Naive B cell (primary cell): ENCODE measurements at regions not wholly inside any gene's neighbourhood (a gene's known extent, or its start where the extent isn't known, plus 50 kb on each side); places are given as distances from the start of the nearest gene placed in this dataset.
"Not testable (repeated sequence)": the region's sequence is repeated elsewhere in the genome, so short reads cannot be mapped to it uniquely, and the experiment has no call there.

Experiments
- ATAC-seq, 2 donors: fragments of 150-1000 bp; cut with Tn5 transposase; 2 replicates each; pipeline ENCODE4 v1.10.0; 2021; ENCODE audit warnings: low read depth in 2 of 2, mild to moderate bottlenecking in 2 of 2, moderate library complexity in 2 of 2
- DNase-seq: peaks from one replicate; pipeline ENCODE4 v3.0.0; 2022
- H3K27ac Mint-ChIP-seq, 6 donors: one replicate each; pipeline ENCODE4 v1.8.0; 2020 to 2022; ENCODE audit warnings: mild to moderate bottlenecking in 6 of 6, mixed read lengths in 6 of 6, moderate library complexity in 5 of 6, inconsistent platforms in 2 of 6
- H3K27me3 Mint-ChIP-seq, 3 donors: one replicate each; pipeline ENCODE4 v1.8.0; 2021 to 2022; ENCODE audit warnings: mixed read lengths in 3 of 3, mild to moderate bottlenecking in 1 of 3
- H3K36me3 Mint-ChIP-seq, 2 donors: one replicate each; pipeline ENCODE4 v1.8.0; 2020 to 2022; ENCODE audit warnings: mixed read lengths in 2 of 2, inconsistent platforms in 1 of 2, mild to moderate bottlenecking in 1 of 2
- H3K4me1 Mint-ChIP-seq, 3 donors: one replicate each; pipeline ENCODE4 v1.8.0; 2020 to 2022; ENCODE audit warnings: mixed read lengths in 3 of 3, inconsistent platforms in 1 of 3, mild to moderate bottlenecking in 1 of 3, moderate library complexity in 1 of 3
- H3K4me3 Mint-ChIP-seq, 8 donors: one replicate each; pipeline ENCODE4 v1.8.0; 2020 to 2022; ENCODE audit warnings: mild to moderate bottlenecking in 8 of 8, mixed read lengths in 8 of 8, moderate library complexity in 8 of 8, inconsistent platforms in 2 of 8
- H3K9me3 Mint-ChIP-seq, 7 donors: one replicate each; pipeline ENCODE4 v1.8.0; 2020 to 2022; ENCODE audit warnings: mixed read lengths in 7 of 7, mild to moderate bottlenecking in 5 of 7, inconsistent platforms in 2 of 7, moderate library complexity in 1 of 7

- H3K4me1 Mint-ChIP-seq, result peaks cover 32 to 51% (median 32%) of the 10 kb centered on the region in 3 donors
- no peaks in the 10 kb centered on the region for H3K27me3 Mint-ChIP-seq
- peaks cover 6 to 15% of the 10 kb centered on the region in 2 donors for H3K36me3 Mint-ChIP-seq
- peaks cover 3 to 22% (median 20%) of the 10 kb centered on the region in 7 donors for H3K9me3 Mint-ChIP-seq
- ATAC-seq (no peak), DNase-seq (no peak)
- H3K4me3 Mint-ChIP-seq, result no peak overlapping the region
- peak overlapping the region in 1 of 6 donors; percentile 30 for H3K27ac Mint-ChIP-seq
Measured at GRCh38 chr20:47998736-47999135, 213.5 kb upstream of the SULF2 start.

GRCh38 chr20:47995661-47996060, 210.4 kb upstream of the SULF2 start:
- no peak overlapping the region for H3K27ac Mint-ChIP-seq
- peaks cover 0 to 18% (median 0%) of the 10 kb centered on the region in 3 donors for H3K27me3 Mint-ChIP-seq
- DNase-seq, result no peak
- H3K4me3 Mint-ChIP-seq, result no peak overlapping the region
- H3K9me3 Mint-ChIP-seq, result peaks cover 4 to 26% (median 17%) of the 10 kb centered on the region in 7 donors
- H3K36me3 Mint-ChIP-seq, result peaks cover 6 to 18% of the 10 kb centered on the region in 2 donors
- no peak for ATAC-seq
- peaks cover 10 to 23% (median 10%) of the 10 kb centered on the region in 3 donors for H3K4me1 Mint-ChIP-seq

- Mint-ChIP-seq H3K27me3 (peaks cover 4 to 27% (median 9%) of the 10 kb centered on the region in 3 donors), H3K4me1 (peaks cover 0 to 9% (median 0%) of the 10 kb centered on the region in 3 donors), H3K36me3 (peaks cover 6 to 9% of the 10 kb centered on the region in 2 donors), H3K4me3 (no peak overlapping the region), H3K9me3 (peaks cover 0 to 21% (median 10%) of the 10 kb centered on the region in 7 donors), H3K27ac (peak overlapping the region in 1 of 6 donors; percentile 66)
- DNase-seq, result no peak
- no peak for ATAC-seq
Measured at GRCh38 chr20:47993817-47994216, 208.5 kb upstream of the SULF2 start.

GRCh38 chr20:47993035-47993755, 207.9 kb upstream of the SULF2 start:
- ATAC-seq (no peak), DNase-seq (no peak)
- H3K9me3 Mint-ChIP-seq, result peaks cover 0 to 21% (median 10%) of the 10 kb centered on the region in 7 donors
- H3K4me1 Mint-ChIP-seq, result peaks cover 0 to 5% (median 0%) of the 10 kb centered on the region in 3 donors
- H3K36me3 Mint-ChIP-seq, result peaks cover 6 to 9% of the 10 kb centered on the region in 2 donors
- peaks cover 4 to 27% (median 9%) of the 10 kb centered on the region in 3 donors for H3K27me3 Mint-ChIP-seq
- no peak overlapping the region for H3K27ac Mint-ChIP-seq
- H3K4me3 Mint-ChIP-seq, result peak overlapping the region in 1 of 8 donors; percentile 13

DNA sequence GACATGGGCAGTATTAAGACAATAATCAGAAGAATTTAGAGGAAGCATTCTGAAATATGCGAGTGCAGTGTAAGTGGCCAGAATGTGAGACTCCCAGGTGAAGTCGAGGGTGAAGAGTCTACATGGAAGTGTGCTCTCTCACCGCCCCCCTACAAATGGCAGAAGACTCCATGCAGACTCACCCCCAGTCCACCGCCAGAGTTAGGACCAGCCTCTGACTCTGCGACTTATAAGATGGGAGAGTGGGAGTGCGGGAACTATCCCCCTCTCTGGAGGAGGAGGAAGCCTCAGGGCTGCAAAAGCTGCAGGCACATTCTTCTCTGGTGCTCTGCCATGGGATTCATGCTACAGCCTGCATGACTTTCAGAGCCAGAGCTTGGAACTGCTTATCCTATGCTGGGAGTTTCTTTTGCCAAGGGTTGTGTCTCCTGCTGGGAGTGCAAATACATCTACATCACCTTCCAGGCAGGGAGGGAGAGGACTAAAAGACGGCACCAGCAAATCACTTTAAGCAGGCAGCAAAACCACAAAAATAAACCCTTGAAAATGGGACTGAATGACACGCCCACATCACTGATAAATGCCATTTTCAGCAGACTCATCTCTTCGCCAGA, 206.7 kb upstream of the SULF2 start:
- Mint-ChIP-seq H3K36me3 (peaks cover 6 to 9% of the 10 kb centered on the region in 2 donors), H3K4me3 (no peak overlapping the region), H3K9me3 (peaks cover 0 to 21% (median 10%) of the 10 kb centered on the region in 7 donors), H3K27ac (peak overlapping the region in 1 of 6 donors; percentile 38), H3K27me3 (peaks cover 4 to 27% (median 9%) of the 10 kb centered on the region in 3 donors), H3K4me1 (no peaks in the 10 kb centered on the region)
- DNase-seq (no peak), ATAC-seq (no peak)

DNA sequence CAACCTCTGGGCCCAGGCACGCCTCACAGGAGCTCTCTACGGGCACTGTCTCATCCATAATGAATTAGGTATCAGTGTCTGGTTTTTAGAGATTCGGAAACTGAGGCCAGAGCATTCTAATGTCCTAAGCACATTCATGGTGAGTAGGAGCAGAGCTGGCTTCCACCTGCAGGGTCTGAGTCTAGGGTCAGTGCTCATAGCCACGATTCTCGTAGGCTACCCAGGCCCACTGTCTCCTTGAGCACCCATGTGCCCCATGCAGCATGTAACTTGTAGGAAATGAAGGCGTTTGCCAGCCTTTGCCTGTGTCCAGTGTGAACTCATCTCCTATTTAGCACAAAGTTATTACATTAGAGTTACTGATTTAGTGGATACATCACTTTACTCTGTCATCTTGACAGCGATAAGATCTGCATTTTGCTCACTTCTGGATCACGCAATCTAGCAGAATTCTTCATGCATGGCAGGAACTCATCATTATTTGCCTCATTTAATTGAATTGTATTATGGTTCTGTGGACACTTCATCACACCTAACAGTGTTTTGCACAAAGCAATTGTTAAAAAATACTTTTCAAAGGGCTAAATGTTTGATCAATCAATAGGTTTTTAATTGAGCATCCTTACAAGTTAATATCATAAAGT, 205.3 kb upstream of the SULF2 start:
- no peak overlapping the region for H3K4me3 Mint-ChIP-seq
- ATAC-seq, result no peak
- H3K36me3 Mint-ChIP-seq, result peaks cover 6 to 9% of the 10 kb centered on the region in 2 donors
- peaks cover 0 to 21% (median 10%) of the 10 kb centered on the region in 7 donors for H3K9me3 Mint-ChIP-seq
- peaks cover 4 to 27% (median 9%) of the 10 kb centered on the region in 3 donors for H3K27me3 Mint-ChIP-seq
- DNase-seq, result no peak
- peaks cover 0 to 4% (median 0%) of the 10 kb centered on the region in 3 donors for H3K4me1 Mint-ChIP-seq
- H3K27ac Mint-ChIP-seq, result no peak overlapping the region

GRCh38 chr20:47989957-47990356, 204.7 kb upstream of the SULF2 start:
- Mint-ChIP-seq H3K36me3 (peaks cover 2 to 9% of the 10 kb centered on the region in 2 donors), H3K27me3 (peaks cover 4 to 27% (median 9%) of the 10 kb centered on the region in 3 donors), H3K9me3 (peaks cover 0 to 19% (median 10%) of the 10 kb centered on the region in 7 donors), H3K27ac (no peak overlapping the region), H3K4me1 (peaks cover 0 to 4% (median 0%) of the 10 kb centered on the region in 3 donors), H3K4me3 (no peak overlapping the region)
- DNase-seq (no peak), ATAC-seq (no peak)

- ATAC-seq (no peak), DNase-seq (no peak)
- Mint-ChIP-seq H3K4me3 (no peak overlapping the region), H3K36me3 (peaks cover 0 to 9% of the 10 kb centered on the region in 2 donors), H3K4me1 (peaks cover 7 to 12% (median 9%) of the 10 kb centered on the region in 3 donors), H3K27me3 (peaks cover 4 to 27% (median 9%) of the 10 kb centered on the region in 3 donors), H3K27ac (peak overlapping the region in 2 of 6 donors; percentile 11 to 15), H3K9me3 (peaks cover 0 to 12% (median 9%) of the 10 kb centered on the region in 7 donors)
Measured at GRCh38 chr20:47988676-47989075, 203.4 kb upstream of the SULF2 start.

GRCh38 chr20:47985092-47985850, 200.0 kb upstream of the SULF2 start:
- Mint-ChIP-seq H3K4me1 (peaks cover 20 to 29% (median 21%) of the 10 kb centered on the region in 3 donors), H3K36me3 (no peaks in the 10 kb centered on the region), H3K4me3 (no peak overlapping the region), H3K9me3 (peaks cover 0 to 2% (median 0%) of the 10 kb centered on the region in 7 donors), H3K27me3 (peaks cover 8 to 18% (median 9%) of the 10 kb centered on the region in 3 donors), H3K27ac (no peak overlapping the region)
- DNase-seq (no peak), ATAC-seq (no peak)

DNA sequence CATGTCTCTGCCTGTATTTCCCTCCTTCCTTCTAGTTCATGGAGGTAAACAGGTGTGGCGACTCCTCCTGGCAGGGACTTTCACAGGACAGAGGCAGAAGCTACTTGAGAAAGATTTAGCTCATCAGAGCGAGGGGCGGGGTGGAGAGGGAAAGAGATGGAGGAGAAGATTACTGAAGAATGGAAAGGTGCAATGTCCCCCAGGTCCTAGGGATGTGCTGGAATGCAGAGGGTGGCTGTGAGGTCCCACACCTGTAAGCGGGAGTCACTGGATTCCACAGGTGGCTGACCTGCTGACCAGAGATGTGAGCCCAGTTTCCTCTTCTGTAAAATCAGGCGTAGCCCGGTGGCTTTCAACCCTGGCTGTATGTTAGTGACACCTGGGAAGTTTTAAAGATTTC, 199.2 kb upstream of the SULF2 start:
- no peaks in the 10 kb centered on the region for H3K36me3 Mint-ChIP-seq
- H3K27ac Mint-ChIP-seq, result peak overlapping the region in 3 of 6 donors; percentile 9 to 89 (median 77)
- DNase-seq (no peak), ATAC-seq (no peak)
- H3K9me3 Mint-ChIP-seq, result peaks cover 0 to 2% (median 0%) of the 10 kb centered on the region in 7 donors
- H3K4me3 Mint-ChIP-seq, result no peak overlapping the region
- peaks cover 2 to 13% (median 4%) of the 10 kb centered on the region in 3 donors for H3K27me3 Mint-ChIP-seq
- peaks cover 20 to 29% (median 21%) of the 10 kb centered on the region in 3 donors for H3K4me1 Mint-ChIP-seq

- Mint-ChIP-seq H3K4me3 (peak overlapping the region in 4 of 8 donors; percentile 32 to 84 (median 44)), H3K4me1 (peaks cover 26 to 35% (median 27%) of the 10 kb centered on the region in 3 donors), H3K27ac (peak overlapping the region in 5 of 6 donors; percentile 25 to 89 (median 77)), H3K27me3 (peaks cover 4 to 17% (median 7%) of the 10 kb centered on the region in 3 donors)
- not testable (repeated sequence) for ATAC-seq, H3K9me3 Mint-ChIP-seq, DNase-seq, H3K36me3 Mint-ChIP-seq
Measured at GRCh38 chr20:47983642-47984041, 198.4 kb upstream of the SULF2 start.

GRCh38 chr20:47982574-47983360, 197.5 kb upstream of the SULF2 start:
- peak; percentile 24 for DNase-seq
- H3K4me3 Mint-ChIP-seq, result peak overlapping the region in 5 of 8 donors; percentile 43 to 84 (median 47)
- peak; percentile 67 to 80 for ATAC-seq
- peaks cover 27 to 41% (median 30%) of the 10 kb centered on the region in 3 donors for H3K4me1 Mint-ChIP-seq
- H3K9me3 Mint-ChIP-seq, result peaks cover 0 to 2% (median 0%) of the 10 kb centered on the region in 7 donors
- H3K36me3 Mint-ChIP-seq, result no peaks in the 10 kb centered on the region
- H3K27ac Mint-ChIP-seq, result peak overlapping the region in 5 of 6 donors; percentile 56 to 89 (median 72)
- H3K27me3 Mint-ChIP-seq, result peaks cover 4 to 17% (median 8%) of the 10 kb centered on the region in 3 donors
